RPMI7951 (cell line): ENCODE measurements at regions not wholly inside any gene's neighbourhood (a gene's known extent, or its start where the extent isn't known, plus 50 kb on each side); places are given as distances from the start of the nearest gene placed in this dataset.

Source experiments
- DNase-seq: peaks from one replicate; pipeline ENCODE4 v3.0.0-alpha.2; 2012; ENCODE audit warnings: low read depth

GRCh38 chr3:21801631-21802030 is 50.6 kb upstream of the ZNF385D start:
- DNase-seq = no peak

DNA sequence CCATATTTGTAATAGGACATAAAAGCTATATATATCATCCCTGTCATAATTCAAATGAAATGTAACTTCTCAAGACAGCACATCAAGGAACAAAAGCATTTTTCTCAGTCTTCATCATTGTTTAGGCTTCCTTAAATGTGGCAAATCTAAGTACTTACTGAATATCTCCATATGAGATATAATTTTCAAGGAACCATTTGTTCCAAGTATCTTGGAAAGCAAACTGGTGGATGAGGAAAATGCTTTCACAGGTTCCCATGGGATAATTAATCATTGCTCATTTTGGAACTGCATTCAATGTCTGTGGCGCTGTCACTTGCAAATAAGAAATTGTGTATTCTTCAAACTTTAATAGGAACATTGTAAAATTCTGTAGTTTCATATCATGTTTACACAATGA is 52.6 kb upstream of the ZNF385D start:
- DNase-seq = no peak

- DNase-seq = no peak
Measured at GRCh38 chr3:21804330-21804729, 53.3 kb upstream of the ZNF385D start.

DNA sequence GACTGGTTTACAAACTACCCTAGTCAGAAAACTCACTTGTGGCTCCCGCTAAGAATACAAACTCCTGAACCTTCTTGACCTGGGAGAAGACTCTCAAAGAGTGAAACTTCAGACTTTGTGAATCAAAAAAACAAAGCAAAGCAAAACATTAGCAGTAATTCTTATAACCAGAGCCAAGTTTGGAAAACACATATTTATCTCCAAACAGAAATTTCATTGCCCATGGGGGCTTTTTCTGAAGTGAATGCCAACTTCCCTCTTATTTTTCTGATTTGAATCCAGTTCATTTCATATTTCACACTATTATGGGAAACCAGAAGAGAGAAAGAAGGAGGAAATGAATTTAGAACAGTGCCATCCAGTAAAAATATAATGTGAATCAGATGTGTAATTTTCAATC is 55.7 kb upstream of the ZNF385D start:
- DNase-seq = no peak

DNA sequence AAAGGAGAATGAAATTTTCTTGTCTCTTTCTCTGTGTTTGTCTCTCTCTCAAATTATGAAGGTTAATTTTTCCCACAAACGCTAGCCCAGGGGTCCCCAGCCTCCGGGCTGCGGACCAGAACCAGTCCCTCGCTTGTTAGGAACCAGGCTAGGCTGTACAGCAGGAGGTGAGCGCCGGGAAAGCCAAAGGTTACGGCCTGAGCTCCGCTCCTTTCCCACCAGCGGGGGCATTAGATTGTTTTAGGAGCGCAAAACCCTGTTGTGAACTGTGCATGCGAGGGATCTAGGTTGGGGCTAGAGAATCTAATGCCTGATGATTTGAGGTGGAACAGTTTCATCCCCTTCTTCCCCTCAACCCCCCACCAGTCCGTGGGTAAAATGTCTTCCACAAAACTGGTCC is 74.7 kb upstream of the ZNF385D start:
- DNase-seq = no peak

DNA sequence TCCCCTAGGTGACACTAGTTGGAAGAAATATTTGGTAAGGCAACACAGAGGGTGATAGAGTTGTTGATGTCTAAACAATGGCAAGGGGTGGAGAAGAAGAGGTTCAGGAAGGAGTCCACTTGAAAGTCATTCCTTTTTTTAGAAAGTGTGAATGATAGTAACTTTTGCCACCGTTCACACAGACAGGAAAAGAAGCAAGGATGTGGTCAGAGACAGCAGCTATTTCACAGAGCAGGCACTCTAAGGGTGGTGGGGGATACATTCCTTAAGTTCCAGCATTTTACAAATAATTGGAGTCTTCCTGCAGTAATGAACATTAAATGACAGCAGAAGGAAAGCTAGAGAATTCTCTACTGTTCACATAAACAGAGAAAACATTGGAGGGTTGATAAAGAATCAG is 75.4 kb upstream of the ZNF385D start:
- no peak for DNase-seq

DNA sequence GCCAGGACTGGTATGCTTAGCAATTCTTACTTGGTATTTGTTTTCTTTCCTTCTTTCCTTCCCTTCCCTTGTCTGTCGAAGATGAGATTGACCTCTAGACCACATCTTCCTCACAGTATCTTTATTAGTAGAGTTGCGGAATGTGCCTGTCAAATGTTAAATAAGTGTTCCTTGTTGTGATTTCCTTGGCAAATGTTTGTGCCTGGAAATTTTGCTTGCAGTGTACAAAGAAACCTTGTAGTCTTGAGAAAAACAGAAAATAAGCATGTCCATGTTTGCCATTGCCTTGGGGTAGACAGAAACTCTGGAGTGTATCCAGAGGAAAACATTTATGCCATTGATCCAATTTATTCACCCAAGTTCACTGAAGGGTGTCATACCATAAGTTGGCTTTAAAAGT is 79.5 kb upstream of the ZNF385D start:
- no peak for DNase-seq

DNA sequence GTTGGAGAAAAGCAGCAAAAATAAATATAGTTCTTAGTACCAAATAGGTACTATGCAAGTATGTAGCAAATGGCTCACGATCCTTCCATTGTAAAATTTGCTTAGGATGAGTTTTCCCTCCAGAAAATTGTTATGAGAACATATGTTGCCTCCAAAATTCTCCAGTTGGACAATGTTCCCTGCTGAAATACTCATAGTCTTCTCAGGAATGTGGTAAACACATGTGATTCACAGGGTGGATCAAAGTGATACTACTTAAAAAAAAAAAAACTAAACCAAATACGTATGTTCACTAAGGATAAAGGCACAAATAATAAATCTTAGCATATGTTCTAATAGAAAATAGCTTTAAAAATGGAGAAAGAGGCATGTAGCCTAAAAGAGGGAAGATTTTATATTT is 84.3 kb upstream of the ZNF385D start:
- no peak for DNase-seq

- no peak for DNase-seq
Measured at GRCh38 chr3:21836227-21836626, 85.2 kb upstream of the ZNF385D start.

DNA sequence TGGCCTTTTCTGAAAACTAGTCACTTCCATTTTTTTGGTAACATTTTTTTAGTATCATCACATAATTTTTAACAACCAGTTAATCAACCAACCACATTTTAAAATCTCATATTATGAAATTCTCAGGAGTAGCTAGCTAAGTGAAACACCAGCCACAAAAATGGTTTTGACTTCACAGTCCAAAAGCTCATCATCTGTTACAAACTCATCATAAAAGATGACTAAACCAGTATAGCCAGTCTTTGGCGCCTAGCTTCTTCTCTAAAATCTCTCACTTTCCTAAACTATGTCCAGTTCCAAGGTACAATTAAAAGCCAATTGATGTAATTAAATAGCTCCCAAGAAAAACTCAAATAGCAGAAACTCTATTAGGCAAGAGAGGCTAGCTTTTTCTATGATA is 88.2 kb upstream of the ZNF385D start:
- no peak for DNase-seq

GRCh38 chr3:21839592-21839991 is 88.6 kb upstream of the ZNF385D start:
- DNase-seq = peak; percentile 17

GRCh38 chr3:21847005-21847404 is 96.0 kb upstream of the ZNF385D start:
- DNase-seq = no peak

DNA sequence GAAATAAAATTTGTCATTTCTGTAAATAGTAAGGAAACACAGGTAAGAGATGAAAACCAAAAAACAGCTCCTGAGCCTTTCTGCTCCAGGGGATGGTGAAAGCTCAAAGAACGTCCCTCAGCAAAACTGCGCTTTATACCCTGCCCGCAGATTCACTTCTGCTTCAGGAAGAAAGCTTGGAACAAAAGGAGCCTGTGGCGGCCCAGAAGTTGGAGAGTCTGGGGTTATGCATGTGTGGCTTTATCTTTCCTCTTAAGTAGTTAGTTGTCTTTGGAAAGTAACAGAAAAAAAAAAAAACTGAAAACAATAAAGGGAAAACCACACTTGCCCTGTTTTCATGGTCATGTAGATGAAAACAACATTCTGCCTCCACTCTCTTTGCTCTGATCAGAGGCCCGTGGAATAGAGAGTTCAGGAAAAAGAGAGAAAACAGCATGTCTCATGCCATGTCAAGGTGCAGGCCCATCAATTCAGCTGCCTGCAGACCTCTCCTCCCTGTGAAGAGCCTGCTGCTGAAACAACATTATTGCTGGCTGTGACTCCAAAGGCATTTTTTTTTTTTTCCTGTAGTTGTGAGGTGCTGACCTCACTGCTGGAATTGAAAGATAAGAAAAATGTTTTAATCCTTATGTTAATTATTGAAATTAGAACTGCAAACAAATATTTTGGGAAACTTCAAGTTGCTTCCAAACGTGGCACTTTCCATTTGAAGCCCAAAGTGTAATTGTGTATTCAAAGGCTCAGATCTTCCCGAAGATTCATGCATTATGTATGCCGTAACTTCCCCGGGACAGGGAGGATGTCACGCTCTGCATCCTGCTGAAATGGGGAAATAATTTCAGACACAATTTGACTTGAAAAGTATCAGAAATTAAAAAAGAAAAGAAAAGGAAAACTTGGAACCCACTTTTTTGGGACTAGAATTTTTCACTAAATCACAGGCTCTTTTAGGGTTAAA is 108.4 kb upstream of the ZNF385D start:
- DNase-seq = no peak

DNA sequence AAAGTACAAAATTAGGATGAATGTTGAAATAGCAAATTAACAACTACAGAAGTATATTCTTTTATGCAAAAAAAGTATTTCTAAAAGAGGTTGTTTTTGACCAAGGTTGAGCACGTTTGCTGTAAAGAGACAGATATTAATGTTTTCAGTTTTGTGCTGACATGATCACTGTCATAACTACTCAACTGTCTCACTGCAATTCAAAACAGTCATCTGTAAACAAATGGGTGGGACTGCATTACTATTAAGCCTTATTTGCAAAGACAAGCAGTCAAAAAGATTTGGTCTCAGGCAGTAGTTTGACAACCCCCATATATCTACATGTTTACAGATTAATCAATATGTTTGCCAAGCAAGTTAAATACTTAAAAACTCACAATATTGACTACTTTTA is 109.1 kb upstream of the ZNF385D start:
- DNase-seq = no peak

DNA sequence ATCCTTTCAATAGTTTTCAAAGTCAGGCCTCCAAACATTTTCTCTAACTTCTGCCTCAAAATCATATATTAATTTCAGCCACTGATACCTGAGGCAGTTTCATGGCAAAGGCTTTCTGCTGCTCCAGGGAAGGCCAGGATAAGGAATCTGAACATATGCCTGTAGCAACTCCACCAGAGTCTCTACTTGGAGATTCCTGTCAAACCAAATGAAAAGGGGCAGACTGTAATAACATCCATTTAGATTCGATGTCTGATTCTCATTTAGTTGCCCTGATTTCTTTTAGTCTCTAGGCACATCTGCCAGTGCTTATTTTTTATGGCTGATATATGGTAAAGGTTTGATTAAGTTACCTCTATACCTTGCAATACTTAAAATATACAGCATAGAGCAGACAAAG is 109.6 kb upstream of the ZNF385D start:
- no peak for DNase-seq

DNA sequence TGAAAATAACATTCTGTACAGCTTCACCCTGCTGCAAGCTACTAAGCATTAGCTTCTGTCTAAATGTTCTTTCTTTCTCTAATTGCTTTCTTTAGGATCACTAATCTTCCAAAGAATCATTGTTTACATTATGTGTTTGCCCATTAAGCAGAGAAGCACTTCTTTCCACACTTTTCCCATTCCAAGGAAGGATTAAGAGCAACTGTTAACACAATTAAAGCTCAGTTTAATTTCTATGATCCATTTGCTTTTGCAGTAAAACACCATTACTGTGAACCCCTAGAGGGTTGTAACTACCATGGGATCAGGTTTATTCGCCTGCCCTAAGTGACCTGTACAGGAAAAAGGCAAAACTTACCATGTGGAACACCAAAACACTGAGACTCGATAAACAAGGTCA is 125.8 kb upstream of the ZNF385D start:
- no peak for DNase-seq

GRCh38 chr3:21877214-21877754 is 126.3 kb upstream of the ZNF385D start:
- no peak for DNase-seq

DNA sequence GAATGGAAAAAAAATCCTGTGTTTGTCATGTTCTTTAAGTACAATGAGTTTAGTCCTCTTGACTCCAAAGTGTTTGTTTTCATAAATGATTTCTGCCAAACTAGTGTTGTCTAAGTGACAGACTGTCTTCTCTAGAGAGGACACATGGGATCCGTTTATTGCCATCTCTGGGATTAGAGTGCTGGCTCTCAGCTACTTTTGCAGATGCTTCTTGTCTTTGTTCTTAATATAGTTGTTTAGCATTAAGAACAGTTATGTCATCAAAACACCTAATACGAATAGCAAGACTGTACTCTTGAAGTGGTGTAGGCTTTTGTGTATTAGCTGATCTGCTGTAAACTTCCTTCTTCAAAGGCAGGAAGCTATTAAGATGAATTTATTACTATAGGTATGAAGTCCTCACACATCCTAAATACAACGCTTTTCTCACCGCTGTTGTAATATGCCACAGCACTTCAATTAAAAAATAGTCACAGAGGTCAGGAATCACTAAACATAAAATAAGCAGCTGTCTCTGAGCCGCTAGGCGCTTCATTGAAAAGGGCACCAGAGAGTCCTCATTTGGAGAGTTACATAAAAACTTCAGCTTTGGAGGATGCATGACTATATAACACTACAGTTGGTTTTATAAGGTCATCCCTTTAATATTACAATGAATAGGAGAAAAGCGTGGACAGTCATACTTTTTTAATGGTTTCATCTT is 128.3 kb upstream of the ZNF385D start:
- no peak for DNase-seq

DNA sequence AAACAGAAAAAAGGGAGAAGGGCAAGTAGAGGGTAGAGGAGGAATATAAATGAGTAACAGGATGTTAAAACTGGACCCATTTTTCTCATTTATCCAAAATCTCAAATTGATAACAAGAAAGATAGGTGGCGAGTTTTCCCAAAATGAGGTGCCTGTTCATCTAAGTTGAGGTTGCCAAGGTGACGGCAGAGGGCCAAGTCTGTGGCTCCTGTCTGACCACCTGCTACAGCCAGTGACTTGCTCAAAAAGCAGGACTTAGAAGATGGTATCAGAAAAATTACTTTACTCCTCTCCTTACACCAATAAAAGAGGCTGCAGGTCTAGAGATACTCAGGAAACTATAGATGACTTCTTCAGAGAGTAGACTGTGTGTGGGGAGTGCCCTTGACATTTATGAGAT is 137.6 kb upstream of the ZNF385D start:
- no peak for DNase-seq

GRCh38 chr3:21889166-21889565 is 138.2 kb upstream of the ZNF385D start:
- no peak for DNase-seq

DNA sequence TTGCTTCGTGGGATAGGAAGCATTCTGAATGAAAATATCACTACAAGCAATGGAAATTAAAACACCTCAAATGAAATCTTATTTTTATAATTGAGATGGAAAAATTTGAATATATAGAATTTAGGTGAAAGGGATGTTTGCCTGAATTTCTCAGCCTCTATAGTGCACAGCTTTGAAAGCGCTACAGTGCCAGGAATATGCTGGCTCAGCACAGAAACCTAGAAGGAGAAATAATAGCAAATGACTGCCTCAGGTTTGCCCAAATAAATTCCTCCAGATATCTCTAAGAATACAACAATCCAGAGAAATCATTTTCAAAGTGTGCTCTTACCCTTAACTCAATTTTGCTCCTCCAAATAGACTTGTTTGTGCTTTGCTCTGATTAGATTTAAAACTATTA is 141.1 kb upstream of the ZNF385D start:
- no peak for DNase-seq

GRCh38 chr3:21893242-21893641 is 142.2 kb upstream of the ZNF385D start:
- no peak for DNase-seq
